OCI-LY1 (cell line): ENCODE measurements at regions not wholly inside any gene's neighbourhood (a gene's known extent, or its start where the extent isn't known, plus 50 kb on each side); places are given as distances from the start of the nearest gene placed in this dataset.

Experiments used
- CTCF ChIP-seq: fragments of 200-600 bp; sonication (generic), shearing (Covaris generic); IDR thresholded peaks from 2 replicates; pipeline ENCODE4 v1.5.1; 2017; ENCODE audit warnings: mild to moderate bottlenecking, antibody characterized with exemption, low read length, moderate library complexity, mixed read lengths
- EZH2 ChIP-seq: fragments of 200-600 bp; sonication (generic), shearing (Covaris generic); IDR thresholded peaks from 2 replicates; pipeline ENCODE4 v1.8.0; 2017; ENCODE audit warnings: borderline replicate concordance, mixed run types, mild to moderate bottlenecking, antibody characterized with exemption, low read length, moderate library complexity, mixed read lengths

GRCh38 chr1:218529646-218530300, 184.6 kb downstream of the TGFB2 start:
- TF ChIP-seq CTCF (no peak), EZH2 (no peak)
